Ishikawa (cell line): ENCODE measurements at regions not wholly inside any gene's neighbourhood (a gene's known extent, or its start where the extent isn't known, plus 50 kb on each side); places are given as distances from the start of the nearest gene placed in this dataset.

Source experiments
- CEBPB ChIP-seq: IDR thresholded peaks from 2 replicates; pipeline ENCODE4 v1.6.1; 2012
- EP300 ChIP-seq: IDR thresholded peaks from 2 replicates; pipeline ENCODE4 v1.6.1; 2012; ENCODE audit warnings: borderline replicate concordance
- RAD21 ChIP-seq: IDR thresholded peaks from 2 replicates; pipeline ENCODE4 v1.6.1; 2012; ENCODE audit warnings: low read depth
- TAF1 ChIP-seq: IDR thresholded peaks from 2 replicates; pipeline ENCODE4 v1.6.1; 2012; ENCODE audit warnings: low read depth, mild to moderate bottlenecking
- TCF12 ChIP-seq: IDR thresholded peaks from 2 replicates; pipeline ENCODE4 v1.6.1; 2012; ENCODE audit warnings: low read depth
- TEAD4 ChIP-seq: IDR thresholded peaks from 2 replicates; pipeline ENCODE4 v1.6.1; 2012
- USF1 ChIP-seq: IDR thresholded peaks from 2 replicates; pipeline ENCODE4 v1.6.1; 2012
- YY1 ChIP-seq: IDR thresholded peaks from 2 replicates; pipeline ENCODE4 v1.6.1; 2012; ENCODE audit warnings: low read depth
- TF ChIP-seq, protein P1 (sequence below): IDR thresholded peaks from 2 replicates; pipeline ENCODE4 v1.6.1; 2012

- no peak for TF ChIP-seq TAF1
- TF ChIP-seq EP300, result no peak
- TF ChIP-seq RAD21, result no peak
- TF ChIP-seq TCF12, result no peak
- no peak for TF ChIP-seq CEBPB
- no peak for TF ChIP-seq USF1
- TF ChIP-seq, protein P1, sequence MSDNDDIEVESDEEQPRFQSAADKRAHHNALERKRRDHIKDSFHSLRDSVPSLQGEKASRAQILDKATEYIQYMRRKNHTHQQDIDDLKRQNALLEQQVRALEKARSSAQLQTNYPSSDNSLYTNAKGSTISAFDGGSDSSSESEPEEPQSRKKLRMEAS, result no peak
- TF ChIP-seq TEAD4, result no peak
- no peak for TF ChIP-seq YY1
Observed at GRCh38 chr2:188835821-188836220, 138.4 kb upstream of the COL3A1 start.
